ENCODE measurements at regions not wholly inside any gene's neighbourhood (a gene's known extent, or its start where the extent isn't known, plus 50 kb on each side); places are given as distances from the start of the nearest gene placed in this dataset.

GRCh38 chr7:16961641-16962040, 79.9 kb upstream of the AGR3 start:
- TF ChIP-seq CTCF (optimal IDR thresholded peaks at IDR 0.05 in 1 of 3, IDR thresholded peaks at IDR 0.05 in 1 of 3, conservative IDR thresholded peaks at IDR 0.05 in 1 of 3; ENCODE audit: extremely low read depth in 1 of 3, insufficient read depth in 2 of 3, low read length in 3 of 3) (no peak), EZH2 (IDR thresholded peaks at IDR 0.05; ENCODE audit: low read length) (no peak)

All from keratinocyte (primary cell).